Keratinocyte (primary cell): ENCODE measurements at regions not wholly inside any gene's neighbourhood (a gene's known extent, or its start where the extent isn't known, plus 50 kb on each side); places are given as distances from the start of the nearest gene placed in this dataset.

Experiments
- DNase-seq: peaks from one replicate; pipeline ENCODE4 v3.0.0-alpha.2; 2011; ENCODE audit warnings: low read depth, missing footprints, low spot score
- FAIRE-seq: peaks from 2 replicates; lab custom pipeline; 2011; peaks lifted over from hg19 to GRCh38; lab: Jason Lieb, UNC
- H2AFZ ChIP-seq: 2 replicates; pipeline ENCODE4 v1.6.0; 2012; ENCODE audit warnings: low read length, control low read depth, inconsistent platforms; ENCODE audit not compliant: control insufficient read depth
- H3K27ac ChIP-seq: 2 replicates; pipeline ENCODE4 v1.5.1; 2011; ENCODE audit warnings: low read length; ENCODE audit not compliant: control insufficient read depth, insufficient read depth
- H3K27me3 ChIP-seq: 3 replicates; pipeline ENCODE4 v1.6.0; 2011; ENCODE audit warnings: low read length; ENCODE audit not compliant: control insufficient read depth, insufficient read depth; ENCODE audit errors: extremely low read depth
- H3K36me3 ChIP-seq, 2 experiments: 2 replicates in 1 of 2; 3 replicates in 1 of 2; pipeline ENCODE4 v1.5.1; 2011; ENCODE audit warnings: low read length in 2 of 2, mild to moderate bottlenecking in 1 of 2; ENCODE audit not compliant: control insufficient read depth in 2 of 2, insufficient read depth in 2 of 2; ENCODE audit errors: extremely low read depth in 1 of 2
- H3K4me1 ChIP-seq: 3 replicates; pipeline ENCODE4 v1.5.1; 2011; ENCODE audit warnings: low read length; ENCODE audit not compliant: control insufficient read depth, insufficient read depth; ENCODE audit errors: extremely low read depth
- H3K4me2 ChIP-seq: 3 replicates; pipeline ENCODE4 v1.6.0; 2011; ENCODE audit warnings: low read depth, low read length; ENCODE audit not compliant: control insufficient read depth, insufficient read depth; ENCODE audit errors: extremely low read depth
- H3K4me3 ChIP-seq, 3 experiments: fragments of 200-600 bp in 1 of 3; sonication (generic) in 1 of 3; 2 replicates in 2 of 3; 3 replicates in 1 of 3; pipeline ENCODE4 v1.5.1; 2011 to 2016; ENCODE audit warnings: low read length in 3 of 3, mild to moderate bottlenecking in 3 of 3, control low read depth in 2 of 3, inconsistent platforms in 1 of 3, low read depth in 1 of 3, mixed read lengths in 1 of 3, mixed run types in 1 of 3, moderate library complexity in 1 of 3; ENCODE audit not compliant: control insufficient read depth in 2 of 3, insufficient read depth in 2 of 3; ENCODE audit errors: extremely low read depth in 1 of 3
- H3K79me2 ChIP-seq: 2 replicates; pipeline ENCODE4 v1.6.0; 2012; ENCODE audit warnings: low read length; ENCODE audit not compliant: control insufficient read depth, insufficient read depth
- H3K9ac ChIP-seq: 3 replicates; pipeline ENCODE4 v1.6.0; 2011; ENCODE audit warnings: low read length; ENCODE audit not compliant: control insufficient read depth, insufficient read depth; ENCODE audit errors: extremely low read depth
- H3K9me1 ChIP-seq: 3 replicates; pipeline ENCODE4 v1.6.0; 2011; ENCODE audit warnings: low read length; ENCODE audit not compliant: control insufficient read depth, insufficient read depth; ENCODE audit errors: extremely low read depth
- H3K9me3 ChIP-seq: 2 replicates; pipeline ENCODE4 v1.5.1; 2012; ENCODE audit warnings: low read depth, low read length; ENCODE audit not compliant: control insufficient read depth
- H4K20me1 ChIP-seq: 3 replicates; pipeline ENCODE4 v1.6.0; 2011; ENCODE audit warnings: low read length; ENCODE audit not compliant: control insufficient read depth, insufficient read depth; ENCODE audit errors: extremely low read depth
- CTCF ChIP-seq, 3 experiments: IDR thresholded peaks in 1 of 3; conservative IDR thresholded peaks in 1 of 3; optimal IDR thresholded peaks in 1 of 3; 2 replicates in 2 of 3; 3 replicates in 1 of 3; pipeline versions ENCODE3 to v1.5.1; 2011; ENCODE audit warnings: low read length in 3 of 3, mild to moderate bottlenecking in 3 of 3, moderate library complexity in 2 of 3, control low read depth in 1 of 3, inconsistent platforms in 1 of 3; ENCODE audit not compliant: insufficient read depth in 2 of 3; ENCODE audit errors: extremely low read depth in 1 of 3
- EZH2 ChIP-seq: IDR thresholded peaks from one replicate; pipeline ENCODE4 v1.6.1; 2012; ENCODE audit warnings: inconsistent platforms, mild to moderate bottlenecking, low read length, moderate library complexity
- dilution Hi-C: fragments of 300-500 bp; cut with MboI; formaldehyde crosslinking; loops from one replicate; pipeline ENCODE4 v1.7.0; 2020; ENCODE audit warnings: low sequenced_read_pairs; ENCODE audit not compliant: extremely low pct_ligation_motif_present

GRCh38 chr10:69714572-69714971 lies 84.5 kb downstream of the FAM241B start:
- no peak overlapping the region for H3K27ac ChIP-seq
- H3K9me1 ChIP-seq, result no peaks in the 10 kb centered on the region
- dilution Hi-C loops, result no loop called here
- no peaks in the 10 kb centered on the region for H3K4me1 ChIP-seq
- no peaks in the 10 kb centered on the region for H4K20me1 ChIP-seq
- no peaks in the 10 kb centered on the region for H3K36me3 ChIP-seq
- DNase-seq, result no peak
- peaks cover 9% of the 10 kb centered on the region for H3K27me3 ChIP-seq
- no peak overlapping the region for H3K9ac ChIP-seq
- H3K4me2 ChIP-seq, result no peak overlapping the region
- no peak for TF ChIP-seq EZH2
- no peak for TF ChIP-seq CTCF (optimal IDR thresholded peaks at IDR 0.05 in 1 of 3, IDR thresholded peaks at IDR 0.05 in 1 of 3, conservative IDR thresholded peaks at IDR 0.05 in 1 of 3; ENCODE audit: extremely low read depth in 1 of 3, insufficient read depth in 2 of 3, low read length in 3 of 3)
- no peak overlapping the region for H2AFZ ChIP-seq
- no peaks in the 10 kb centered on the region for H3K9me3 ChIP-seq
- H3K79me2 ChIP-seq, result no peaks in the 10 kb centered on the region
- H3K4me3 ChIP-seq, result no peak overlapping the region
- no peak for FAIRE-seq

GRCh38 chr10:69715156-69715898 lies 85.3 kb downstream of the FAM241B start:
- no peak overlapping the region for H3K27ac ChIP-seq
- no peaks in the 10 kb centered on the region for H3K4me1 ChIP-seq
- no peaks in the 10 kb centered on the region for H3K36me3 ChIP-seq
- H3K27me3 ChIP-seq, result peaks cover 8% of the 10 kb centered on the region
- FAIRE-seq (no peak), DNase-seq (no peak)
- H3K4me3 ChIP-seq, result no peak overlapping the region
- no peak overlapping the region for H2AFZ ChIP-seq
- no peaks in the 10 kb centered on the region for H3K79me2 ChIP-seq
- no peaks in the 10 kb centered on the region for H4K20me1 ChIP-seq
- H3K9ac ChIP-seq, result no peak overlapping the region
- no peak for TF ChIP-seq CTCF (optimal IDR thresholded peaks at IDR 0.05 in 1 of 3, IDR thresholded peaks at IDR 0.05 in 1 of 3, conservative IDR thresholded peaks at IDR 0.05 in 1 of 3; ENCODE audit: extremely low read depth in 1 of 3, insufficient read depth in 2 of 3, low read length in 3 of 3)
- no peak for TF ChIP-seq EZH2
- no peaks in the 10 kb centered on the region for H3K9me3 ChIP-seq
- H3K4me2 ChIP-seq, result no peak overlapping the region
- no peaks in the 10 kb centered on the region for H3K9me1 ChIP-seq
- dilution Hi-C loops, result no loop called here
